GM19395 (cell line): ENCODE measurements at regions not wholly inside any gene's neighbourhood (a gene's known extent, or its start where the extent isn't known, plus 50 kb on each side); places are given as distances from the start of the nearest gene placed in this dataset.

ENCODE experiments used
- ATAC-seq: cut with Tn5 transposase; IDR thresholded peaks from one replicate; pipeline ENCODE4 v1.9.1; 2021; ENCODE audit warnings: mild to moderate bottlenecking, moderate library complexity; ENCODE audit not compliant: unreplicated experiment

GRCh38 chr16:79697562-79698112, 97.1 kb upstream of the MAF start:
- no peak for ATAC-seq

DNA sequence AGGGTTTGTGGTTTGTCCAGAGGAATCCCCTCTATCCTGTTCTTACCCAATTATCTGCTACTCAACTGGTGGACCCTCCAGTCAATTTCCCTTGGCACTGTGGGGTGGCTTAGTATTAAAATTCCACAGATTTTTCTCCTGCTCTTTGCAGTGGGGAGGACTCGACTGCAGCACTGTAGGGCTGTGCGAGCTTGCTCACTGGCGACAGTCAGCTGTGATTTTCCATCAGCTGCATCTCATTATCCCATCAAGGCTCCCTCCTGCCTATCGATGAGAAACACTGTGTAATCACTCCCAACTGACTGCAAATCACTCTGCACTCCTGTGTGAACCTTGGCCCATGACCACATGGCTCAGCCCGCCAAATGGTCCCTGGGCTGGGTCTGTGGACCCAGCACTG, 90.5 kb upstream of the MAF start:
- no peak for ATAC-seq

GRCh38 chr16:79690159-79690558, 89.6 kb upstream of the MAF start:
- no peak for ATAC-seq

DNA sequence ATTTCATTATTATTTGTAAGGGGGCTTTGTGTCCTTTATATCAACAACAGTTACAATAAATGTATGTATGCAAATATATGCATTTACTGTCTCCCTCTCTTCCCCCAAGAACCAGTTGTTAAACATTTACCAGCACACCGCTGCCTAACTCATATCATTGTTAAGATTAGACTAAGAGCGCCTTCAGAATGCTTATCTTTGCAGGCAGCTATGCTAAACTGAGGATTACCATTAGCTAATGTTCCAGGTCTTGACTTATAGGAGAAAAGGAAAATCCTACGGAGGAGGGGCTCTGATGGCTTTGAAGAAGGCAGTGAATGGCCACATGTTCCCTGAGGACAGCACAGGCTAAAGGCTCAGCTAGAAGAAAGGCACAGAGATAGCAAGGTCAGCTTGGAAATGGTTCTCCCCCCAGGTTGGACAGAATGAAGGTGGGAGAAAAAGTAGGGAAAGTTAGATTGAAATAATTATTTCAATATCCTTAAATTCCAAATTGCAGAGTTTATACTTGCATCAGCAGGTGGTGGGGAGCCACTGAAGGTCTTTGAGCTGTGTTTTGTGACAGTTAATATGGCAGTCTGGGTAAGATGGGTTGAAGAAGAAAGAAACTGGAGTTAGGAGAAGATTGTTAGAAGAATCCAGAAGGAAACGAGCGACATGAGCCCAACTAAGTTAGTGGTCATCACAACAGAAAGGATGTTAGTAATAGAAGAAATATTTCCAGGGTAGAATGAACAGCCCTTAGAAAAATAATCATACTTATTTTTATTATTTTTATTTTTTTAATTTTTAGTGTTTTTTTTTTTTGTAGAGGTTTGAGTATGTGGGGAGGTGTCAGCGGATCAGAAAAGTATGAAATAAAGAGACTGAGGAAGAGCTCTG, 87.0 kb upstream of the MAF start:
- no peak for ATAC-seq

DNA sequence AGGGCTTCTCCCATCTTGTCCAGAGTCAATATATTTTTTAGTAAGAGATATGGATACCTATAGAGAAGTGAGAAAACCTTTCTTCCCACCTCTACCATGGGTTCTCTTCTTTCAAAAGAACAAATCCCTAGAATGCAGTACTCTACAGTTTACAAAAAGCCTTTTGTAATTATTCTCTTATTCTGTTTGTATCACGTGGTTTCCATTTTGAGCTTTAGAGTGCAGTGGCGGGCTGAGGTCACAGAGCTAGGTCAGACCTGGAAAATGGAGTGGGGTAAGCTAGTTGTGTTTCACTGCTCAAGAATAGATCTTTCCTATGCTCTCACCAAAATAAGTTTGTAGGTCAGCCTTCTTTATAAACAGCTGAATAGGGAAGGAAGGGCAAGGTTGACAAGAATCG, 85.3 kb upstream of the MAF start:
- no peak for ATAC-seq

GRCh38 chr16:79679334-79679733, 78.8 kb upstream of the MAF start:
- no peak for ATAC-seq

- ATAC-seq, result no peak
Observed at GRCh38 chr16:79677799-79678530, 77.4 kb upstream of the MAF start.

- no peak for ATAC-seq
Observed at GRCh38 chr16:79673635-79674034, 73.1 kb upstream of the MAF start.

- no peak for ATAC-seq
Observed at GRCh38 chr16:79672524-79672923, 72.0 kb upstream of the MAF start.

DNA sequence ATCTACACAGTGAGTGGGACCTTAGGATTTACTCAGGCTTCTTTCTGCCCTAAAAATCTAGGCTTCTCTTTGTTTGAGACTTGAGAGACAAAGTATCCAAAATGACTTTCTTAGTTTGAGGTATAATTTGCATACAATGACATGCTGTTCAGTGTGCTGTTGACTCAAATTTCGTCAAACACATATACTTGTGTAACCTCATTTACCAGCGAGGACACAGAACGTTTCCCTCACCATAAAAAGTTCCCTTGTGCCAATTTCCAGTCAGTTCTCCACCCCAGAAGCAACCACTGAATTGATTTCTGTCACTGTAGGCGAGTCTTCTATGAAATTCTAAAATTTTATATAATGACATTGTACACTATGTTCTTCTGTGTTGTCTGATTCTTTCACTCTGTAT, 68.0 kb upstream of the MAF start:
- ATAC-seq, result no peak

DNA sequence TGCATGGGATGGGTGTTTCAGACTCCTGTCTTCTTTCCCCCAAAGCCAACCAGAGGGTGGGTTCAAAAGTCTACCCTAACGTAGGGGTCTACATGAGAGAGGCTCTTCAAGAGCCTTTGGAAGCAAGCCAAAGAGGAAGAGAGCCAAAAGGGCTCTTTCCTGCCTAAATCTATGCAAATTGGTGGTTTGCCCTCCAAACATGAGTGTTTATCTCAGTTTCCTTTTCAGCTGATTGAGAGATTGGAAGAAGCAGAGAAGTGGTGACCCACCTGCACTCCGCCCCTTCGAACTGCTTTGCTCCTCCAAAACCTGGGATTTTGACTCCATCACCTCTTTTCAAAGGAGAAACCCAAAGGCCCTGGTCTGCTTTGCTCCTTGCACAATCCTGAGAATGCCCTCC, 65.4 kb upstream of the MAF start:
- no peak for ATAC-seq

DNA sequence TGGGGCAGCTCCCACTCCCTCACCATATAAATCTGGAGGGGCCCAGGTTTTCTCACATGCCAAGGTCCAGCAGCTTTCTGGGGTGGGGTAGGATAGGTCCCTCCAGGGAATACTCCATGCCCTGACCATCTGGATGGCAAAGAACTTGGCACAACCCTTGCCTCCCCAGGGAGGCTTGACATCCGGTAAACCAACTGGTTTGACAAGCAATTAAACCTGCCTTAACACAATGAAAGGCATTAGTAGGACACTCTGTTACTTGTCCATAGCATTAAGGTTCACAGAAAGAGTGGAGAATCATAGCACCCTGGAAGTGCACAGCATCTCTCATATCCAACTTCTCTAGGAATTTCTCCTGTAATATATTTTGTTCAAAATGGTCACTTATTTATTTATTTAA, 63.9 kb upstream of the MAF start:
- no peak for ATAC-seq

DNA sequence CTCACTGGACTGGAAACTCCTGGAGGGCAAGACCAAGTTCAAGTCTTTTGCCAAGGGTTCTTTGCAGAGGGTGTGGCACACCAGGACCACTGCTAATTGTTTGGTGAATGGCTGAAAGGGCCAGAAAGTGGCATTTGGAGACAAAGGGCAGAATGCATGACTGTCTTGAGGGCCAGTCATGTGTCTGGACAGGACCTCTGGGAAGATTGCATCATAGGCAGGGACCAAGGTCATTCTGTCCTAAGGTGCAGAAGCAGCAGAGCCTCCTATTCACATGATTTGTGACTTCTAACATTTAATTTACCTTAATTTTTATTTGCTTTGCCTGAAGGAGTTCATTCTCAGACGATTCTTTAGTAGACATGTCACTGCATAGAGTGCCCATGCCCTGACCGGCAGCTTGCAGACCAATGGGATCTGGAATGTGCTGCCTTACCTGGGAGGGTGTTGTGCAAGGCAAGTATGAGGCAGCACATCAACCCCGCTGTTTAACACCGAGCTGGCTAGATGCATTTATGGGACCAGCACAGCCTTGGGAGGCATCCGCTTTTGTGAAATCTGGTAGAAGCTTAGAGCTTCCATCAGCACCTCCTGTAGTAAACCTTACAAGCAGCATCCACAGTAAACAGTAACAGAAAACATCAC, 62.3 kb upstream of the MAF start:
- ATAC-seq, result no peak

DNA sequence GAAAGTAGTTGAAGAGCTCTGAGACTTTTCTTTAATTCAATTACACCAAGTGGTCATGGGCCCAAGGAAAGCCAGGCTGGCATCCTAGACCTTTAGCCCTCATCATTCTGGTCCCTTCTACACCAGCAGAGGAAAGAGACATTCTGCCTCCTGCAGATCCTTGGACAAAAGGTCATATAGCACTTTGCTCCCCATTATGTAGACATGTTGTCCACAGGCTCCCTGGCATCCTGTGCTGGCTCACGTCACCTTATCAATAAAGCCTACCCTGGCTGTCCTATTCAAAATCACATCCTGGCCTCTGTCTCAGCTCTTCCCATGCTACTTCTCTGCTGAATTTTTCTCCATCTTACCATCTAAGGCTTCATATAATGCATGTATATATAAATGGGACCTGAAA, 61.6 kb upstream of the MAF start:
- no peak for ATAC-seq

GRCh38 chr16:79661578-79661977, 61.0 kb upstream of the MAF start:
- no peak for ATAC-seq

GRCh38 chr16:79659344-79659743, 58.8 kb upstream of the MAF start:
- ATAC-seq, result no peak

DNA sequence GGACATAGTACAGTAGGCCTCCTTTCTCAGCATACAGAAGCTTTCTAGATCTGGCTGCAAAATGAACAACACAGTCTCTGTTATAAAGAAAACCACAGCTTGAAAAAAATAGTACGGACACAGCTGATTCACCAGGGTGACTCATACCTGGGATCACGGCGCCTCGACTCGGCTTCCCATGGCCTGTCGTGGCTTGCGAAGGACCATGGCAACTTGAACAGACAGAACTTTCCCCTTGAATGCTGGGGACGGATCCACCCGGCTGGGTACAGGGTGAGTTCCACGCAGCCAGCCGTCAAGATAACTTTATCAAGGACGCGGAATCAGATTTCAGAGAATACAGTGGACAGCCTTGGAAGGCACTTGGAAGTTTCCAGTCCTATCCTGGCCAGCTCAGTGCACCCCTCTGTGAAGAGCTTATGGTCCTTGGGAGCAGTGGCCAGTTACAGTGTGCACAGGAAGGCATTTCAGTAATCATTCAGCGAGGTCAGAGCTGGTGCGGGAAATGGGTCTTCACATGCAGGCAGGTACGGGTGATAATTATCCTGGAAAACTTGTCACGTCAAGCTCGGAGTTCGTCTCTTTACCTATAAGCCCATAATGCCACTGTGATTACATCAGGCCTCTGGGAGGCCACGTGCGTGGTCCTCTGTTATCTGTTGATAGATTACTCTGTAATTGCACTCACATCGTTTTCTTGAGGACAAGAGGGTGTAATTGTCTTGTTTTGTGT, 57.9 kb upstream of the MAF start:
- no peak for ATAC-seq

DNA sequence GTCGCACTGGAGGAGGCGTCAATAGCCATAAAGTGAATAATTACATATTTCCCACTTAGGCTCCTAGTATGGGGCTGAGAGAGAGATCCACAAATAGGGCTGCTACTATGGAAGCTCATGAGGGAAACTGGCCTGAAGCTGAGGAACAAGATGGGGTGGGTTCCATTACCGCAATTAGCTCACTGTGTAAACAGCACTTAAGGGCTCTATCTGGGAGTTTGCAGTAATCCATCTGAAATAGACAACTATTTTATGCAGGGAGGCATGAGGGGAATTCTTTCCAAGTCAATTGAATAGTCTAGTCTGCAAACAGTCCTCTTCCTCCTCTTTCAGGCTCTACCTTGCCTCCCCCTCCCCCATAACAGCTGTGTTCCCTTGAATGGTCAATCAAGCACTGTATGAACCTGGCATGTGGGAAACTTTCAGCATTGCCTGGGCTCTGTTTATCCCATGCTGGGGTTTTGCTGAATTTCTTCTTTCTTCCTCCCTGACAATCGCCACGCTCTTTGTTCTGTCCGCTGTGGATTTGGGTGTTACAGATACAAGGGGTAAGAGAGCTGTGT, 56.1 kb upstream of the MAF start:
- ATAC-seq, result no peak

- ATAC-seq, result no peak
Observed at GRCh38 chr16:79653373-79653891, 52.9 kb upstream of the MAF start.

- ATAC-seq, result no peak
Observed at GRCh38 chr16:79651363-79651762, 50.8 kb upstream of the MAF start.
